Motor neuron (in vitro differentiated cells): ENCODE measurements at regions not wholly inside any gene's neighbourhood (a gene's known extent, or its start where the extent isn't known, plus 50 kb on each side); places are given as distances from the start of the nearest gene placed in this dataset.
A peak's percentile ranks its signal among the peaks of the same experiment; 100 is the strongest.

Experiments used
- ATAC-seq, 8 experiments: fragments of 200-7000 bp; cut with Tn5 transposase; replicated peaks in 6 of 8; 2 replicates each; pipeline ENCODE4 v1.8.0; 2021; ENCODE audit warnings: mild to moderate bottlenecking in 8 of 8, moderate library complexity in 8 of 8
- H3K27ac ChIP-seq, 2 donors: fragments of 250-450 bp; sonication (Bioruptor Pico); 2 replicates each; pipeline ENCODE4 v1.9.0; 2021; ENCODE audit warnings: antibody characterized with exemption in 2 of 2, mild to moderate bottlenecking in 2 of 2, moderate library complexity in 1 of 2
- H3K4me1 ChIP-seq, 2 donors: fragments of 250-450 bp; sonication (Bioruptor Pico); replicated peaks in 1 of 2; 2 replicates each; pipeline ENCODE4 v1.6.1; 2021; ENCODE audit warnings: antibody characterized with exemption in 2 of 2, mild to moderate bottlenecking in 2 of 2, moderate library complexity in 1 of 2
- H3K4me3 ChIP-seq, 5 donors: fragments of 250-450 bp; sonication (Bioruptor Pico); 2 replicates each; pipeline ENCODE4 v1.9.0; 2021; ENCODE audit warnings: antibody characterized with exemption in 5 of 5, mild to moderate bottlenecking in 5 of 5, moderate library complexity in 4 of 5
- WGBS, 10 experiments: fragments of 450-650 bp; shearing (Covaris generic); methylation state at CpG; one replicate each; pipeline ENCODE4 v1.0.0; 2022; 5-methylcytosine and 5-hydroxymethylcytosine counted together
- in situ Hi-C, 9 experiments: fragments of 400-800 bp; cut with MboI; loops; one replicate each; pipeline ENCODE4 v1.15.0; 2021; ENCODE audit warnings: low sequenced_read_pairs in 9 of 9, low pct_unique_long_range_greater_than_20kb in 2 of 9; ENCODE audit not compliant: unreplicated experiment in 9 of 9

- WGBS, 10 experiments, result 80 to 100% methylated on average over 1 of the region's 19 CpGs; no CpG with 5 or more reads in 8 of the 10 experiments
Measured at GRCh38 chr21:43316156-43316845, 110.6 kb downstream of the SIK1 start.

GRCh38 chr21:43315244-43316137 is 111.4 kb downstream of the SIK1 start:
- in situ Hi-C loops, result no loop called here
- peaks cover 32 to 42% of the 10 kb centered on the region in 2 donors for H3K4me1 ChIP-seq
- no peak for ATAC-seq
- H3K27ac ChIP-seq, result no peak overlapping the region
- WGBS, 10 experiments, result 21 to 85% (median 80%) methylated on average over 1 to 7 of the region's 27 CpGs; no CpG with 5 or more reads in 1 of the 10 experiments
- no peak overlapping the region for H3K4me3 ChIP-seq

More at GRCh38 chr21:43316156-43316845, 110.6 kb downstream of the SIK1 start:
- in situ Hi-C loops, result no loop called here
- H3K27ac ChIP-seq, result no peak overlapping the region
- peaks cover 32 to 41% of the 10 kb centered on the region in 2 donors for H3K4me1 ChIP-seq
- ATAC-seq, result no peak
- no peak overlapping the region for H3K4me3 ChIP-seq

- whole genome bisulfite sequencing, 10 experiments, result 60 to 94% (median 80%) methylated on average over 1 to 4 of the region's 9 CpGs; no CpG with 5 or more reads in 5 of the 10 experiments
- no peak overlapping the region for H3K27ac ChIP-seq
- in situ Hi-C loops, result no loop called here
- ATAC-seq, result no peak
- H3K4me3 ChIP-seq, result no peak overlapping the region
- peaks cover 18 to 29% of the 10 kb centered on the region in 2 donors for H3K4me1 ChIP-seq
Measured at GRCh38 chr21:43313939-43314405, 113.0 kb downstream of the SIK1 start.

GRCh38 chr21:43313221-43313938 is 113.6 kb downstream of the SIK1 start:
- in situ Hi-C loops, result no loop called here

GRCh38 chr21:43312751-43313169 is 114.2 kb downstream of the SIK1 start:
- peak in 6 of 8 experiments; percentile 13 to 82 (median 54) for ATAC-seq
- H3K4me3 ChIP-seq, result no peak overlapping the region
- peaks cover 14 to 23% of the 10 kb centered on the region in 2 donors for H3K4me1 ChIP-seq
- WGBS, 10 experiments, result 0 to 59% (median 48%) methylated on average over 1 to 4 of the region's 6 CpGs; no CpG with 5 or more reads in 6 of the 10 experiments
- in situ Hi-C loops, result no loop called here
- no peak overlapping the region for H3K27ac ChIP-seq

More at GRCh38 chr21:43313221-43313938, 113.6 kb downstream of the SIK1 start:
- Histone ChIP-seq H3K27ac (no peak overlapping the region), H3K4me1 (peaks cover 14 to 23% of the 10 kb centered on the region in 2 donors), H3K4me3 (no peak overlapping the region)
- no peak for ATAC-seq
- WGBS, 10 experiments, result 75 to 100% (median 100%) methylated on average over 1 to 4 of the region's 20 CpGs; no CpG with 5 or more reads in 5 of the 10 experiments

- Histone ChIP-seq H3K27ac (no peak overlapping the region), H3K4me1 (peaks cover 18 to 23% of the 10 kb centered on the region in 2 donors), H3K4me3 (no peak overlapping the region)
- peak in 3 of 8 experiments; percentile 11 to 31 (median 21) for ATAC-seq
- WGBS, 10 experiments, result 6 to 91% (median 67%) methylated on average over 1 to 3 of the region's 4 CpGs; no CpG with 5 or more reads in 3 of the 10 experiments
- in situ Hi-C loops, result no loop called here
Measured at GRCh38 chr21:43312011-43312410, 114.9 kb downstream of the SIK1 start.

- ATAC-seq, result peak; percentile 12 to 69 (median 48)
- no peak overlapping the region for H3K27ac ChIP-seq
- H3K4me1 ChIP-seq, result peaks cover 23% of the 10 kb centered on the region in 2 donors
- WGBS, 10 experiments, result 15 to 100% (median 53%) methylated on average over 1 to 6 of the region's 8 CpGs; no CpG with 5 or more reads in 6 of the 10 experiments
- H3K4me3 ChIP-seq, result no peak overlapping the region
- in situ Hi-C loops, result no loop called here
Measured at GRCh38 chr21:43311301-43311817, 115.6 kb downstream of the SIK1 start.

- ATAC-seq, result no peak
- in situ Hi-C loops, result no loop called here
- H3K27ac ChIP-seq, result no peak overlapping the region
- no peak overlapping the region for H3K4me3 ChIP-seq
- WGBS, 10 experiments, result 70 to 100% (median 91%) methylated on average over 1 to 7 of the region's 10 CpGs; no CpG with 5 or more reads in 2 of the 10 experiments
- H3K4me1 ChIP-seq, result peaks cover 23 to 26% of the 10 kb centered on the region in 2 donors
Measured at GRCh38 chr21:43308815-43309283, 118.1 kb downstream of the SIK1 start.

GRCh38 chr21:43308101-43308814 is 118.7 kb downstream of the SIK1 start:
- H3K27ac ChIP-seq, result no peak overlapping the region
- in situ Hi-C loops, result no loop called here
- no peak overlapping the region for H3K4me3 ChIP-seq
- no peak for ATAC-seq
- WGBS, 10 experiments, result 50 to 86% (median 80%) methylated on average over 1 to 6 of the region's 13 CpGs; no CpG with 5 or more reads in 1 of the 10 experiments
- H3K4me1 ChIP-seq, result peaks cover 20 to 32% of the 10 kb centered on the region in 2 donors

- Histone ChIP-seq H3K4me3 (no peak overlapping the region), H3K4me1 (peaks cover 16 to 29% of the 10 kb centered on the region in 2 donors), H3K27ac (no peak overlapping the region)
- in situ Hi-C loops, result no loop called here
- WGBS, 10 experiments, result 0 to 96% (median 80%) methylated on average over 1 to 4 of the region's 7 CpGs; no CpG with 5 or more reads in 5 of the 10 experiments
- no peak for ATAC-seq
Measured at GRCh38 chr21:43307677-43308070, 119.3 kb downstream of the SIK1 start.

GRCh38 chr21:43306911-43307676 is 119.8 kb downstream of the SIK1 start:
- in situ Hi-C loops, result no loop called here
- peak overlapping the region; percentile 43 to 56 for H3K27ac ChIP-seq
- ATAC-seq, result peak; percentile 32 to 95 (median 88)
- peaks cover 10 to 24% of the 10 kb centered on the region in 2 donors for H3K4me1 ChIP-seq
- H3K4me3 ChIP-seq, result no peak overlapping the region
- 42 to 100% (median 69%) methylated on average over 1 to 12 of the region's 24 CpGs; no CpG with 5 or more reads in 4 of the 10 experiments for WGBS, 10 experiments
